ENCODE measurements at regions not wholly inside any gene's neighbourhood (a gene's known extent, or its start where the extent isn't known, plus 50 kb on each side); places are given as distances from the start of the nearest gene placed in this dataset.
"Not testable (repeated sequence)": the region's sequence is repeated elsewhere in the genome, so short reads cannot be mapped to it uniquely, and the experiment has no call there.

DNA sequence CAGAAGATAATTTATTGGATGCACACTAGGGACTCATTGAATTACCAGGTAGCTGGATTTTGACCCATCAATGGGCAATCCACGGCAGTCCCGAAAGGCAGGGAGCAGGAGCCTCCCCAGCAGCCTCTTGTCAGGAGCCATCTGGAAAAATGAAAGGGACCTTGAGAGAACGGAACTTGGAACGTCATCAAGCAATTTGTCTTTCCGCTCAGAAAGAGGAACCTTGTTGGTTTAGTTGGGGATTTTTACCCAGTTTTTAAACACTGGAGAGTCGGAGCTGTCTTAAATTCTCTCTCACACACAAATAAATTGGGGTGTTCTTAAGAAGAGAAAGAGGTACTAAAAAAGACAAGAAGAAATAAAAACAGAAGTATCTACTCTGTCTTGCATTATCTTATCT is 1351.7 kb upstream of the TMEM132C start:
- DNase-seq = no peak

- DNase-seq = no peak
Measured at GRCh38 chr12:126926023-126926594, 1340.9 kb upstream of the TMEM132C start.

DNA sequence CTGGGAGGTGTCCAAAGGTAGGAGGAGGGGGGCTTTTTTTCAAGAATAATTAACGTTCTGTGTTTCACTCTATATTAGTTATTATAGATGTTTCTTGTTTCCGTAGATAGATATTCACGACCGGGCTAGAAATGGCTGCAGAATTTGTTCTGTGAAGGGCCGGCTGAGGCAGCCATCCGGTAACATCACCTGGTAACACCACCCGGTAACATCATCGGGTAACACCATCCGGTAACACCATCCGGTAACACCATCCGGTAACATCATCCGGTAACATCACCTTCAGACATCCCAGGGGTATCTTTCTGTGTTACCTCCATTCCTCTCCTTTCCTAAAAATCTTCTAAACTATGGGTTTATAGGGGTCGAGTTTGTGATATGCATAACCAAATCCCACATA is 1336.7 kb upstream of the TMEM132C start:
- no peak for DNase-seq

DNA sequence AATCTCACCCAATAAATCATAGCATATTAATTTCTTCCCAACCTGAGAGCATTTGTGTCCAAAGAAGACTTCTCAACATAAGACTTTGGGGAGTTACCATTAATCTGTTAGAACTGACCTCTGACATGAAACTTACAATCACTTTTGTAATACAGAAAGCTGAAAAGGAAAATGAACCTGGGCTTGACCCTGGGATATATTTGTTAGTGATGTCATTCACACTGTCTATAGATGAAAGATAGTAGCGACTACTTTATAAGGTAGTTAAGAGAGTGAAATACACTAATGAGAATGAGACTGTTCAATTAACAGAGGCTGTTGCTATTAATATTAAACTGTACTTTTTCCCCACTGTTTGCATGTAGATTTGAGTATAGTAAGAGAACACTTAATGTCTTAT is 1334.8 kb upstream of the TMEM132C start:
- DNase-seq = no peak

- DNase-seq = no peak
Measured at GRCh38 chr12:126935435-126935834, 1331.5 kb upstream of the TMEM132C start.

- peak; percentile 64 for DNase-seq
Measured at GRCh38 chr12:126936181-126936851, 1330.7 kb upstream of the TMEM132C start.

DNA sequence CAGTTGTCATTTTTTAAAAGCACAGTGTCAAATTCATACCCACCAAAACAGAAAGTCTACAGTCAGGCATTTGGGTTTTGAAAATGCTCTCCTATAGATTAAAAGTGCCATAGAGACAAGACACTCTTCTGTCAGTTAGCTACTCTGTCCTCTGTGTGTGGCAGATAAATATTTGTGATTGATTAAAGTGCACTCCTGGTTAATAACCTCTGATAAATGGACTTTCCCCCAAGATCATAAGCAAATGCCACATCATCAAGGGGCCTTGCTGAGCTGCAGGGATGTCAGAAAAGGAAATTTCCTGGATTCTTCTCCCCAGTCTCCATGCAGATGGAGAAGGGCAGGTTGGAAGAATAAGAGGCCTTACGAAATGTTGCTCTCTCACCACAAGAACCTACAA is 1329.5 kb upstream of the TMEM132C start:
- no peak for DNase-seq

GRCh38 chr12:126944684-126945083 is 1322.3 kb upstream of the TMEM132C start:
- no peak for DNase-seq

GRCh38 chr12:126946958-126947357 is 1320.0 kb upstream of the TMEM132C start:
- not testable (repeated sequence) for DNase-seq

DNA sequence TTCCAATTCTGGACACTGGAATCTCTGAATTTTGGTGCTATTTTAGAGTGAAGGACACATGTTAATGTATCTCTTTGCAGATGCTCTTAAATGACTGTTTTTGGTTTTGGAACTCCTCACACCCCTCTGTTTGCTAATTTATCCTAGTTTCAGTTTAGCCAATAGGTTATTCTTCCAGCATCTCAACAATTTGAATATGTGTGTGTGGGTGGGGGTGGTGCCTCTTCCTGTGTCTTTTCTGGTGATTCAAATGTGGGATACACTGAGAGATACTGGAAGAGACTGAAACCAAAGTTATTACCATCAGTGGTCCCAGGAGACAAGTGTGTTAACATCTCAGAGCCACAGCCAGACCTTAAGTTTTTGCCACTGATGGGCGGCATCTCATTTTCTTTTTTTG is 1317.4 kb upstream of the TMEM132C start:
- DNase-seq = no peak

DNA sequence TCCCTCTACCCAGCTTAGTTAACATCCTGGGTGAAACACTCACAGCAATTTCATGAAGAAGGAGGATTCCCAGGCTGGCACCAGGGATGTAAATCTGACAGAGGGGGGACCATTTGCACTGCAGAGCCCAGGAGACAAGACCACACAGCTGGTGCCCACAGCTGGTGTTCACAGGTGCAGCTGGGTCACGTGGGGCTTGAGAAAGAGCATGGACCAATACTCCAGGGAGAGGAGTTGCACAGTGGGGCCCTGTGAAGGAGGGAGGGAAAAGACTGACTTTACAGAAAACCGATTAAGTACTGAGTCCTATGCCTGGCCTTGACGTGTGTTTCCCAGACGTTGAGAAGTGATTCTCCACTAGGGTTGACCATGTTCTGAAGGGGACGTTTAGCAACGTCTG is 1316.7 kb upstream of the TMEM132C start:
- DNase-seq = peak; percentile 46

GRCh38 chr12:126952096-126953007 is 1314.6 kb upstream of the TMEM132C start:
- no peak for DNase-seq

DNA sequence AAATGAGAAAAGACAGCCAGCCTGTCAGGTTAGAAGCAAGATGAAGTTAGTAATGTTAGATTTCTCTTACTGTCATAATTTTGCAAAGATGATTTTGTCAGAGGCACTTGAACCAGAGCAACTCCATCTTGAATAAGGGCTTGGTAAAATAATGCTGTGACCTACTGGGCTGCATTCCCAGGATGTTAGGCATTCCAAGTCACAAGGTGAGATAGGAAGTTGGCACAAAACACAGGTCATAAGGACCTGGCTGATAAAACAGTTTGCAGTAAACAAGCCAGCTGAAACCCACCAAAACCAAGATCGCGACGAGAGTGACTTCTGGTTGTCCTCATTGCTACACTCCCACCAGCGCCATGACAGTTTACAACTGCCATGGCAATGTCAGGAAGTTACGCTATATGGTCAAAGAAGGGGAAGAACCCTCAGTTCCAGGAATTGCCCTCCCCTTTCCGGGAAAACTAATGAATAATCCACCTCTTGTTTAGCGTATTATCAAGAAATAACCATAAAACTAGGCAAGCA is 1313.5 kb upstream of the TMEM132C start:
- no peak for DNase-seq

DNA sequence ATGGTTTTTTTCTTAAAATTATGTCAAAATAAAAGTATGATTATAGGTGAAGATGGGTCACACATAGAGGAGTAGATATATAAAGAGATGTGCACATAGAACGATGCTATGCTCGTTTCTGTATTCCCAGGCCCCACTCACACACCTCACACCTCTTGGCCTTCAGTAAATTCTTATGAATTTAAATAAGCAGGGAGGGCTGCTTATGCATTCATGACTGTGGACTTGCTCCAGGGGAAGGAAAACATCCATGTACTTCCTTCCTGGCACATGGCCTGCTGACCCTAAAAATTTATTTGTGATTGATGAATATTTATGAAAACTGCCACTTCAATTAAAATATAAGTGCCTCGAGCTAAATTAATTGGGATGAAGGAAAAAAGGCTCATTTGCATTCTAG is 1306.7 kb upstream of the TMEM132C start:
- no peak for DNase-seq

GRCh38 chr12:126960709-126961108 is 1306.3 kb upstream of the TMEM132C start:
- DNase-seq = peak; percentile 5

- DNase-seq = no peak
Measured at GRCh38 chr12:126963825-126964224, 1303.1 kb upstream of the TMEM132C start.

GRCh38 chr12:126966498-126966897 is 1300.5 kb upstream of the TMEM132C start:
- no peak for DNase-seq

DNA sequence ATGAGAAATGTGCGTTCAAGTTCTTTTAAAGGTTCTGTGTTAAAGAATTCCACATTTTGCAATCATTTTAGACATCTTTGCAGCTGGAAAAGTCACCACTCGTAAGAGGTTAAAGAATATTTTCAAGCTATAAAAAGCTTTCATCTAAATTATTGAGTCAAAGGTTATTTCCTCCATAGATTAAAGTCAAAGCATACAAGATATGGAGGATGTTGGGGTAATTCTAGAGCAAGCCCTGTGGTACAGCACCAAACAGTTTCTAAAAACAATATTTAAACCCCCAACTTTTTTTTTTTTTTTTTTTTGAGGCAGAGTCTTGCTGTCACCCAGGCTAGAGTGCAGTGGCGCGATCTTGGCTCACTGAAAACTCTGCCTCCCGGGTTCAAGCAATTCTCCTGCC is 1299.8 kb upstream of the TMEM132C start:
- no peak for DNase-seq

- no peak for DNase-seq
Measured at GRCh38 chr12:126974779-126975178, 1292.2 kb upstream of the TMEM132C start.

GRCh38 chr12:126976579-126976978 is 1290.4 kb upstream of the TMEM132C start:
- DNase-seq = no peak

DNA sequence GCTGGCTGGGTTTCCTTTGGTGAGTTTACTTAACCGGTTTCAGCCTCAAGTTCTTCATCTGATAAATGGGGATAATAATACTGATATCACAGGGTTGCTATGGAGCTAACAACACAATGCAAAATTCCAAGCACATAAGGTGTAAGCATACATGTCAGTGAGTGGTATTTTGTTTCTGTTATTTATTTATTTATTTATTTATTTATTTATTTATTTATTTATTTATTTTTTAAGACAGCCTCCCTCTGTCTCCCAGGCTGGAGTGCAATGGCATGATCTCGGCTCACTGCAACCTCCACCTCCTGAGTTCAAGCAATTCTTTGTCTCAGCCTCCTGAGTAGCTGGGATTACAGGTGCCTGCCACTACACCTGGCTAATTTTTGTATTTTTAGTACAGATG is 1287.4 kb upstream of the TMEM132C start:
- DNase-seq = not testable (repeated sequence)

DNA sequence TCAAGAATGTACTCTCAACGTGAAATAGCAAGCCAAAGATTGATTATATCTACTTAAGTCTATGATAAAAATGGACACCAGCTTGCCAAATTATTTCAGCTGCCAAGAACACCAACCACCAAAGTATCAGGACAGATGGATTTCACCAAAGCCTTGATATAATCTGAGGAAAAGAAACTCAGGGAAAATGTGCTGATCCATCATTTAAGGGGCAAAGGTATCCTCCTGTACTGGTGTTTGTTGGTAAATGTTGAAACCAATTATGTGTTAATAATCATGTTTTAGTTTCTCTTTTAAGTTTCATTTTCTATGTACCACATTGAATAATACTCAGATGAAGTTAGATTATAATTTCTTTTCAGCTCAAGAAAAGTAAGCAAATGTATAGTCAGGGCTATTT is 1284.3 kb upstream of the TMEM132C start:
- no peak for DNase-seq

- not testable (repeated sequence) for DNase-seq
Measured at GRCh38 chr12:126983735-126984134, 1283.2 kb upstream of the TMEM132C start.
